GM18517 (cell line): ENCODE measurements at regions not wholly inside any gene's neighbourhood (a gene's known extent, or its start where the extent isn't known, plus 50 kb on each side); places are given as distances from the start of the nearest gene placed in this dataset.

Experiments
- ATAC-seq: cut with Tn5 transposase; IDR thresholded peaks from one replicate; pipeline ENCODE4 v1.9.1; 2021; ENCODE audit warnings: mild to moderate bottlenecking, moderate library complexity; ENCODE audit not compliant: unreplicated experiment

DNA sequence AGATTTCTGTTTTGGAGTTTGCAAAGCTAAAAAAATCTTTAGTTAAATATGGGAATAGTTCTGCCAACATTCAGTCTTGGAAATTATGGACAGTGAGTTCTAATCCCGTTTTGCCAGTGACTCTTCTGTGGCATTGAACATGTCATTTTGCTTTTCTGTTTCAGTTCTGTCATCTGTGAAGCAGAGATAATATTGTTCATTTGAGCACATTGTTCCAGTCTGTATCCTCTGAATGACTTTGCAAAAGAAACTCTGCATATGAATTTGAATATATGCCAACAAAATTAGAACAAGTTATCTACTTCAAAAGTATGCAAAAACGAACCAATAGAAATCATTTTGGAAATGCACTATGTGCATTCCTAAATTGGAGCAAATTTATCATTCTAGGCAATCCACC, 746.0 kb upstream of the POT1 start:
- ATAC-seq, result no peak

DNA sequence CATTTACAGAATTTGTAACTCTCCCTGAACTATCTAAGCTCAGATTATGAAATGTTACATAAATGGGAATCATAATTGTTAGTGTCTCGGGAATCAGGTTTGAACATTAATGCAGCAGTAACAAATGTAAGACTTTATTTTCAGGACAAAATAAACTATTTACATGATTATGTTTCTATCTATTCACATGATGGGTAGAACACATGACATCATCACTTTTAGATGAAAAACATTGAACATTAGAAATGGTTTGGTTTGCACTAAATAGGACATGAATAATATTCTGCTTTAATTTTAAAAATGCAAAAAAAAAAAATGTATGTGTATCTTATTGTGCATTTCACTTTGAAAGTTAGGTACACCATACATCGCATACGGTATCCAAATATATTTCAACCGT, 745.5 kb upstream of the POT1 start:
- no peak for ATAC-seq

DNA sequence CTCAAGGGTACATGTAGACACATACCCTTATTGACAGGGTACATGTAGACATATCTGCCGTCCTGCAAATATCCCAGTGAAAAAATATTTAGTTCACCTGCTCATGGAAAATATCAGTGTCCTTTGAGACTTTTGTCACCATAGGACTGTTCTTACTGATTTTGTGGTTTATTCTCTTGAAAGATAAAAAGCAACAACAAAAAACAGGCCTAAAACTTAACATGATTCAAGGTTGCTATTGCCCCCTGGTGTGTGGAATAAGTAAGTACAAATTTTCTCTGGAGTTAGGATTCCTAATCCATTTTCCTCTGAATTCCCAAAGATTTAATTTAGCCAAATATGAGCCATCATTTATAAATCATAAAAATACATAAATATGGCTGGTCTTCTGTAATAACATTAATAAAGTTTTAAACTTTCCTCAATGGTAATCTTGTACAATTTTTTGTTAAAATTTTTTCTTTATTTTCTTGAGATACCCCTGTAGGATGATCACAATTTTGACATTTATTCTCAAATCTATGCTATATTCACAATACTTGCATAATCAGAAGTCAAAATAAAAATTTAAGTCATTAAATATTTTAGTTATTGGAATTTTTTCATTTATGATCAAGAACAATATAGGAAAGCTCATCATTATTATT, 741.4 kb upstream of the POT1 start:
- ATAC-seq, result no peak

DNA sequence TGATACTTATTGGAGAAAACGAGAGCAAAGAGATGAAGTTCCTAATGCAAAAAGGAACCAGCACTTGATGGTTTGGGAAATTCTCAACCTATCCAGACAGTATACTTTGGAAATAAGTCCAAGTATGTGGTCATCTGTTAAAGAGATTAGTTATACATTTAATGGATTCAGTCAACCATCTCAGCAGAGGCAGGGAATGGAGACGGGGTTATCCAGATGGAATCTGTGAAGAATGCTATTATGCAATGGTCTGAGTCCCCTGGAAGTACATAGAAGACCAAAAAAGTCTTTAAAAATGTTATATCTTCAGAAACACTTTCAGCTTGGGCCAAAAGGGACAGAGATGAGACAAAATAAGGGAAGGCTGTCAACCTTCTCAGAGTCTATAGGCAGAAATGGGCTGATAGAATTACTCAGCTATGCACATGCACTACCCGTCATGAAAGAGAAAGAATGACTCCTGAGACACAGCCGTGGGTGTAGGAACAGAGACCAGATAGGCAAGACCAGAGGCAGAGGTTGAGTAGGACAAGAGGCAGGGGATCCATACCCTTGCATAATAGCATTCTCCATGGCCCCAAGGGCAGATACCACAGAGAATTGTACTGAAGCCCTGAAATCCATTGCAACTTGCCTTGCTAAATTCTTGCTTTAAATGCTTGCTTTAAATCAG, 738.8 kb upstream of the POT1 start:
- no peak for ATAC-seq

GRCh38 chr7:125664625-125665024, 735.0 kb upstream of the POT1 start:
- no peak for ATAC-seq

DNA sequence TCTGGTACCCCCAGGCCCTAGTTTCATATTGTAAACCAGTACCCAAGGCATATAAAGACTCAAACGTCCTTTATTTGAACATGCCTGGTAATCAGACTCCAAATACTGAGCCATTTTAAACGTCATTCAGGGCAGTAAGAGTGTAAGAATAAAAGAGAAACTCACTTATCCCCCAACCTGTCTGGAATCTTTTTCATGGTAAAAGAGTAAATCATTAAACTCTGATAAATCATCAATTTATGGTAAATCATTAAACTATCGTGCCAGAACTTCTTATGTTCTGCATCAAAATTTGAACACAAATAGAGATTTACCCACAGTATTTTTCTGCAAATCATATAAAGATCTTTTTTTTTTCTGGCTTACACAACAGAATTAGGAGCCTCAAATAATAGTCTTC, 734.3 kb upstream of the POT1 start:
- ATAC-seq, result no peak

- no peak for ATAC-seq
These were observed 732.1 kb upstream of the POT1 start for GRCh38 chr7:125661677-125662076.

- ATAC-seq, result no peak
These were observed 731.4 kb upstream of the POT1 start for GRCh38 chr7:125661006-125661405.

GRCh38 chr7:125654076-125654475, 724.5 kb upstream of the POT1 start:
- ATAC-seq, result no peak

- ATAC-seq, result no peak
These were observed 722.4 kb upstream of the POT1 start for GRCh38 chr7:125651823-125652528.

GRCh38 chr7:125648543-125648942, 718.9 kb upstream of the POT1 start:
- ATAC-seq, result no peak

DNA sequence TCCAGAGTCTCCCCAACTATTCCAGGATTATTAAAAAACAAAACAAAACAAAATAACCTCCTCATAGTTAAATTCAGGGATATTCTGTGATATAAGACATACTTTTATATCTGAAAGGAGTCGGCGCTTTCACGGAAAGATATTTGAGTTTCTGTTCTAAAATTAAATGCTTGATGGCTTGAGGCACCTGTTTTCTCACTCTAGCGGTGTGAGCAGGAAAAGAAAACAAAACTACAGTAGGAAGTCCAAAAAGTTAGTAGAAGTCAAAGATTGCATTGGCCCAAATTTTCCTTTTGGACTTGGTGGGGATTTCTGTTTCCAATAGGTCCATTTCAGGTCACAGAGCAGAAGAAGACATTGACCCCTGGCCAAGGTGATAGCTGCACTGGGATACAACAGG, 716.1 kb upstream of the POT1 start:
- ATAC-seq, result no peak

DNA sequence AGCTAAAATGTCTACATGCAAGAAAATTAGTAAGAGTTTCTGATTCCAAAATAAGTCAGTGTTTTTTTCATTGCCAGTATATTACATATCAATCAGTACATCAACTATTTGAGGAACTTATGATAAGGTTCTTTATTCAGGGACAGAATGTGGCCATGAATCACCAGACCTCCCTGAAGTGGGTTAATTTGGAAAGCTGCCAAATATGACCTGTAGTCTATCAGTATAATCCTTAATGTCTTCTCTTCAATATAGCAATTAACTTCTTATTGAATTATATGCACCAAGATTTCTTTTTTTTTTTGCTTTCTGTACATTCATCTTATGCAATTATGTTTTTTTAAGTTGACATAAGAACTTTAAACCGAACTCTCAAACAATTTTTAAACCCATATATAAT, 714.5 kb upstream of the POT1 start:
- ATAC-seq, result no peak

DNA sequence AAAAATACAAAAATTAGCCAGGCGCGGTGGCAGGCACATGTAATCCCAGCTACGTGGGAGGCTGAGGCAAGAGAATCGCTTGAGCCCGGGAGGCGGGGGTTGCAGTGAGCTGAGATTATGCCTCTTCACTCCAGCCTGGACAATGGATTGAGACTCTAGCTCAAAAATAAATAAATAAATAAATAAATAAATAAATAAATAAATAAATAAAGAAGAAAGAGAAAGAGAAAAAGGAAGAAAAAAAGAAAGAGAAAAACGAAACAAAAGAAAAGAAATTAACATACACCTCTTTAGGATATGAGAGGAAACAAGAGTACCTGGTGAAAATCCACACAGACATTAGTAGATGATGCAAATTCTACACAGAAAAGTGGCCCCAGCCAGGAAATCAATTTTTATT, 713.7 kb upstream of the POT1 start:
- no peak for ATAC-seq

DNA sequence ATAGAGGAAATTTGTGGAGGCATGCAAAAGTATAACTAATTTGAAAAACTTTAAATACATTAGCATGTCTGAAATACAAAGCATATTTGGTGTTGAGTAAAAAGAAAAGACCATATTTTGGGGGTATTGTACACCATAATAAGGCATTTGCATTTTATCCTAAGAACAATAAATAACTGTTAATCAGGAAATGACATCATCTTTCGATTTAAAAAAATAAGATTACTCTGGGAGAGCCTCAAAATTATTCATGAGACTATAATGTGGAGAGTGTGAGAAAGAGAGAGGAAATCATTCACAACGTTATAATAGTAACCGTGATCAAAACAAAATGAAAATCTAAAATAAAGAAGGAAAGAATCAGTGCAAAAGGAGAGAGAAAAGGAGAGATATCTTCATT, 712.3 kb upstream of the POT1 start:
- no peak for ATAC-seq

- ATAC-seq, result no peak
These were observed 706.8 kb upstream of the POT1 start for GRCh38 chr7:125636320-125636962.

- no peak for ATAC-seq
These were observed 688.9 kb upstream of the POT1 start for GRCh38 chr7:125618516-125618915.

- ATAC-seq, result no peak
These were observed 682.0 kb upstream of the POT1 start for GRCh38 chr7:125611582-125611981.

DNA sequence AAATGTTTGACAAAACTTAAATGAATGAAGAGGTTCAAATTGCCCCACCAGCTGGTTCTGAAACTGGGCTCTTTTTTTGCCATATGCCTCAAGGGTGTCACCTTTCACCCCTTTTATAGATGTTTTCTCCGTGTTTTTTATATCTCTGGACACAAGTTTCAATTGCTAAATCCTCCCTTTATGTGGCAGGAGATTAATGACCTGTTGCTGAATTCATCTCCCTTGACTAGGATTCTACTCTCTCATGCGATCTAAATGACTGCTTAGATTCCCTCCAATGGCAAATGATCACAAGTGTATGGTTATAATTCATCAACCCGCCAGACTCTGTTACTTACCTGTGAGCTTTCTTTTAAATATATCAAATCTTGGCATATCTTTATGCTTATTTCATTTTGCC, 677.0 kb upstream of the POT1 start:
- no peak for ATAC-seq

GRCh38 chr7:125605241-125605640, 675.6 kb upstream of the POT1 start:
- ATAC-seq, result no peak

GRCh38 chr7:125602441-125602840, 672.8 kb upstream of the POT1 start:
- no peak for ATAC-seq

DNA sequence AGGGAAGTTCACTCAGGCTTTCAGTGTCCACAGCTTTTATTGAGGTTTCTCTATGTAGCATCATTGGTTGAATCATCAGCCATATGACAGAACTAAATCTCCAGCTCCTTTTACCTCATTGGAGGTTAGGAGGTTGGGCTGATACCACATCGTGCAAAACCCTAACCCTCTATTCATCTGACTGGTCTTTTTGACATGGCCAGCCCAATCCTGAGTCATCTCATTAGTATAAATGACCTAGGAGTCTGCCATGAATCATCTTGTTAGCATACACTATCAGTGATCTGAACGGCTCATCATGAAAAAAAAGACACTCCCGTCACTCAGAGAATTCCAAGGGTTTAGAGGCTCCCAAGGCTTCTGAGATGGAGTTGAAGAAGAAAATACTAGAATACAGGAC, 669.8 kb upstream of the POT1 start:
- no peak for ATAC-seq
